ENCODE measurements at regions not wholly inside any gene's neighbourhood (a gene's known extent, or its start where the extent isn't known, plus 50 kb on each side); places are given as distances from the start of the nearest gene placed in this dataset.

DNA sequence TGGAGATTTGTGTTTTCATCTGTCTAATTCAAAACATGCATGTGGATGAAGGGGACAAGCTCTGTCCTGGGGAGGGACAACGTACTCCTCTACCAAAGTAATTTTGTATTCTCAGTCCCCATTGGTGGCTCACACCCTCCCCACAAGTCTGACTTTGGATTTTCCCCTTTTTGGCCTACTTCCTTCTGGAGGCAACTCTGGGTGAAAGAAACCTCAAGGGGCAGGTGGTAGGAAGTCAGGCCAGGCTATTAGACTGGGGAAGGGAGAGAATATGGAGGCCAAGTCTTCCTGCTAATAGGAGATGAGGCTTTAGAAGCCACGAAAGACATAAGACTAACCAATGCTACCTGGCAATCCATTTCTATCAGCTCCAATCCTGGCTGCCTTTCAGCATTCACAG, 124.9 kb upstream of the RASGRP1 start:
- TF ChIP-seq, protein P1, sequence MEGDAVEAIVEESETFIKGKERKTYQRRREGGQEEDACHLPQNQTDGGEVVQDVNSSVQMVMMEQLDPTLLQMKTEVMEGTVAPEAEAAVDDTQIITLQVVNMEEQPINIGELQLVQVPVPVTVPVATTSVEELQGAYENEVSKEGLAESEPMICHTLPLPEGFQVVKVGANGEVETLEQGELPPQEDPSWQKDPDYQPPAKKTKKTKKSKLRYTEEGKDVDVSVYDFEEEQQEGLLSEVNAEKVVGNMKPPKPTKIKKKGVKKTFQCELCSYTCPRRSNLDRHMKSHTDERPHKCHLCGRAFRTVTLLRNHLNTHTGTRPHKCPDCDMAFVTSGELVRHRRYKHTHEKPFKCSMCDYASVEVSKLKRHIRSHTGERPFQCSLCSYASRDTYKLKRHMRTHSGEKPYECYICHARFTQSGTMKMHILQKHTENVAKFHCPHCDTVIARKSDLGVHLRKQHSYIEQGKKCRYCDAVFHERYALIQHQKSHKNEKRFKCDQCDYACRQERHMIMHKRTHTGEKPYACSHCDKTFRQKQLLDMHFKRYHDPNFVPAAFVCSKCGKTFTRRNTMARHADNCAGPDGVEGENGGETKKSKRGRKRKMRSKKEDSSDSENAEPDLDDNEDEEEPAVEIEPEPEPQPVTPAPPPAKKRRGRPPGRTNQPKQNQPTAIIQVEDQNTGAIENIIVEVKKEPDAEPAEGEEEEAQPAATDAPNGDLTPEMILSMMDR (IDR thresholded peaks at IDR 0.05): no peak
- DNase-seq (ENCODE audit: low spot score) (no peak), ATAC-seq (ENCODE audit: low FRiP score) (no peak)

DNA sequence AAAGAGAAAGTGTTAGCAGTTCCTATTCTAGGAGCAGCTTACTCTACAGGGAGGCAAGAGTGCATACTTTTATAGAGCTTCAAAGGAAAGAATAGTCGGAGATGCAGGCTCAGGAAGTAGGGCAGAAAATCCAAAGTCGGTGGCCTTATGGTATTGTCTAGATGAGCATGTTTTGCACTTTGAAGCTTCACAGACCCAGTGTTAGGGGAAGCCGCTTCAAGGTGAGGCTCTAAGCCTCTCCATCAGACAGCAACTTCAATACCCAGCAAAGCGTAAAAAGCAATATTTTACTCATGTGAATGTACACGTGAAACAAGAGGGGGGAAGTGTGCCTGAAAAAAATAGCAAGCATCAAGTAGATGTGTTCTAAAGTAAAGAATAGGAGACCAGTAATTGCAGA, 125.6 kb upstream of the RASGRP1 start:
- ATAC-seq (ENCODE audit: low FRiP score) (no peak), DNase-seq (ENCODE audit: low spot score) (no peak)
- TF ChIP-seq, protein P1 (IDR thresholded peaks at IDR 0.05): no peak

DNA sequence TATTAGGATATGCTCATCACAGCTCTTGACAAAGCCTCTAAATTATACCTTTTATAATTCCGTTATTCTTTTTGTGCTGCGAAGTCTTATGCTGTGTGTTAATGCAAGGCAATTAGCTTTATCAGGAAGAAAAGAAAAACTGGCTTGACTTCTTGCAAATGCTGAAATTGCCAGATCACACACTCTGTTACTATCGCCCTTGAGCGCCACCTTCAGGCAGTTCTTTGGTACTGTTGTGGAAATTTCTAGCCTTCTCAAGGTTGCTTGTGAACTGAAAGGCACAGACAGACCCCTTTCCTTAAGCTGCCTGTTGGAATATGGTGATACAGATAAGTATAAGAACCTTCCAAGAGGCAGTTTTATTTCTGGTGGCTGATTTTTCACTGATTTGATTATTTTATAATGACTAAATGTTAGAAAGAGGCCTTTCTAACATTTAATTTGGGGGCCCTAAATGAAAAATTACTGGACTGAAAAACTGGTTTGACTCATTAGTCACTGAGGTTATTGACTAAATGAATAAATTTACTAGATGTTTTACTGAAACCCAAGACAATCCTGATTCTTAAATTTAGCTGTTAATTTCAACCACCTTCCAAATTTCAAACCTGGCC, 126.2 kb upstream of the RASGRP1 start:
- DNase-seq (ENCODE audit: low spot score) (peak; percentile 66), ATAC-seq (ENCODE audit: low FRiP score) (no peak)
- TF ChIP-seq, protein P1 (IDR thresholded peaks at IDR 0.05): peak in 2 of 3 donors; percentile 28 to 39

DNA sequence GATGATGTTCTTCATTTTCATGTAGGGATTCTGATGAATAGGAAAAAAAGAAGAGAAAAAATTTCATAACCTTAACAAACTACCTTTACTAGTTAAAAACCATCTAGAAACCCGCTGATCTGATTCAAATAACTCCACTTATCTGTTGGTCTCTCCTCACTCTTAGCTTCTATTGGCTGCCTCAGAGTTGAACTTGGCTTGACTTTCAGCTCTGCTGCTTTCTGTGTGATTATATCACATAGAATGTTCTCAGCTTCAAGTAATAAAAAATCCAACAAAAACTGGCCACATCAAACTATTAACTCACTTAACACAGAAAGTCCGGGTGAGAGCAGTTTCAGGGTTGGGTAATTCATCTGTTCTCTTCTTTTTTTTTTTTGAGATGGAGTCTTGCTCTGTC, 126.8 kb upstream of the RASGRP1 start:
- ATAC-seq (ENCODE audit: low FRiP score) (no peak), DNase-seq (ENCODE audit: low spot score) (no peak)
- TF ChIP-seq, protein P1 (IDR thresholded peaks at IDR 0.05): no peak

DNA sequence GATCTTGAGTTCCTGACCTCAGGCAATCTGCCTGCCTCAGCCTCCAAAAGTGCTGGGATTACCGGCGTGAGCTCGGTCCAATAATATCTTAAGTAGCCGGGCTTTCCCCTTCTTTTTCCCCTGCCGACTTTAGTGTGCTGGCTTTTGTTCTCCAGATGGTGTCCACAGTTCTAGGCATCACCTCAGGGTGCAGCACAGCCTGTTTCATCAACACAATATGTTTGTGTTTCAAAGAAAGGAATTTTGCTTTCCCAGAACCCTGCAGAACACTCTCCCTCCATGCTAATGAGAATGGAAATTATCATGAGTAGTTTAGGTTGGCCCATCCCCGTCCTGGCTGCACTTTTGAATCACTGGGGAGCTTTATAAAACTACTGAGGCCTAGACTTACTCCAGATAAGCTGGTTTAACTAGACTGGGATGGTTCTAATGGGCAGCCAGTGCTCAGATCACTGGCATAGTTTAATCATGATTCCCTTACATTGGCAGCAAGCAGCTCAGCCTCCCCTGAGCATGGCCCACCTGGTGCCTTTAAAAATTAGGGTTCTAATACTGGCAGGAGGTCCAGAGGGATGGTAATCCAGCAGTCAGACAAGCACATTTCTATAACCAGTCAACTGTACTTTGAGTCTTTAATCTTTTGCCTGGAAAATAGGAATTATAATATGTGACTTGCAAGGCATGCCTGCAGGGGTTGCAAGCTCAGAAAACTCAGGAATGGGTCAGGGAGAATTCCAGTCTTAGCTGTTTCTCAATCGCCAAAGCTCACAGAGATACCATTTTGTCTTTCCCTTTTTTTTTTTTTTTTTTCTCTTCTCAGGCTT, 127.6 kb upstream of the RASGRP1 start:
- ATAC-seq (ENCODE audit: low FRiP score) (no peak), DNase-seq (ENCODE audit: low spot score) (no peak)
- TF ChIP-seq, protein P1 (IDR thresholded peaks at IDR 0.05): no peak

DNA sequence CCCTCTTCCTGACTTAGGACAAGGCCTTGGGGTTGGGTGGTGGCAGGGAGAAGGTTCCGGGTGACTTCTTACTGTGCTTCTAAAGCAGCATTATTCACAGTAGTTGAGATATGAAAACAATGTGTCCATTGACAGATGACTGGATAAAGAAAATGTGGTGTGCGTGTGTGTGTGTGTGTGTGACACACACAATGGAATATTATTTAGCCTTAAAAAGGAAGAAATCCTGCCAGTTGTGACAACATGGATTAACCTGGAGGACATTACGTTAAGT, 128.1 kb upstream of the RASGRP1 start:
- TF ChIP-seq, protein P1 (IDR thresholded peaks at IDR 0.05): no peak
- ATAC-seq (ENCODE audit: low FRiP score) (no peak), DNase-seq (ENCODE audit: low spot score) (no peak)
